ENCODE measurements at regions not wholly inside any gene's neighbourhood (a gene's known extent, or its start where the extent isn't known, plus 50 kb on each side); places are given as distances from the start of the nearest gene placed in this dataset.

DNA sequence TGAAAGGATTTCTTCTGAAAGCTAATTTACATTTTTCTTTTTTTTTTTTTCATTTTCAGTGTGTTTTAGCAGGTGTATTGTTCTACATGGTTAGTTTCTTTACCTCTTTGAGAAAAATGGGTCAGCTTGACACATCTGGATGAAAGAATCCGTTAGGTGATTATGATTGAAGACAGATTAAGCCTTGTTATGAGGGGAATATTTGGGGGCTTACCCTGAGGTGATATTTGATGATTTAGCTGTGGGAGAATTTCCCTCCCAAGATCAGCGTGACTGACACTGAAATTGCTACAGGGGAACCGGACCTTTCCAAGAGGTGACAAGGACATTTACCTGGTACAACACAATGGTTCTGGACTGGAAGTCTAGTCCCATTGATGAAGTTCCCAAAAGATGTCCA lies 147.5 kb downstream of the NFKBIZ start:
- TF ChIP-seq, protein P1, sequence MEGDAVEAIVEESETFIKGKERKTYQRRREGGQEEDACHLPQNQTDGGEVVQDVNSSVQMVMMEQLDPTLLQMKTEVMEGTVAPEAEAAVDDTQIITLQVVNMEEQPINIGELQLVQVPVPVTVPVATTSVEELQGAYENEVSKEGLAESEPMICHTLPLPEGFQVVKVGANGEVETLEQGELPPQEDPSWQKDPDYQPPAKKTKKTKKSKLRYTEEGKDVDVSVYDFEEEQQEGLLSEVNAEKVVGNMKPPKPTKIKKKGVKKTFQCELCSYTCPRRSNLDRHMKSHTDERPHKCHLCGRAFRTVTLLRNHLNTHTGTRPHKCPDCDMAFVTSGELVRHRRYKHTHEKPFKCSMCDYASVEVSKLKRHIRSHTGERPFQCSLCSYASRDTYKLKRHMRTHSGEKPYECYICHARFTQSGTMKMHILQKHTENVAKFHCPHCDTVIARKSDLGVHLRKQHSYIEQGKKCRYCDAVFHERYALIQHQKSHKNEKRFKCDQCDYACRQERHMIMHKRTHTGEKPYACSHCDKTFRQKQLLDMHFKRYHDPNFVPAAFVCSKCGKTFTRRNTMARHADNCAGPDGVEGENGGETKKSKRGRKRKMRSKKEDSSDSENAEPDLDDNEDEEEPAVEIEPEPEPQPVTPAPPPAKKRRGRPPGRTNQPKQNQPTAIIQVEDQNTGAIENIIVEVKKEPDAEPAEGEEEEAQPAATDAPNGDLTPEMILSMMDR (IDR thresholded peaks at IDR 0.05): no peak
- TF ChIP-seq EZH2 (IDR thresholded peaks at IDR 0.05; ENCODE audit: borderline replicate concordance, insufficient read depth, low read depth, low read length, poor library complexity, severe bottlenecking): no peak

Measured in B cell (primary cell).